Hepatocyte (in vitro differentiated cells): ENCODE measurements at regions not wholly inside any gene's neighbourhood (a gene's known extent, or its start where the extent isn't known, plus 50 kb on each side); places are given as distances from the start of the nearest gene placed in this dataset.

Experiments
- EZH2 ChIP-seq: fragments of 200-600 bp; sonication (generic); IDR thresholded peaks from 2 replicates; pipeline ENCODE4 v1.6.1; 2016; ENCODE audit warnings: antibody characterized with exemption, mild to moderate bottlenecking, borderline replicate concordance
- EZH2phosphoT487 ChIP-seq: fragments of 200-600 bp; sonication (generic); IDR thresholded peaks from one replicate; pipeline ENCODE4 v1.6.1; 2018; ENCODE audit warnings: antibody characterized with exemption, mild to moderate bottlenecking, low read depth, moderate library complexity; ENCODE audit not compliant: unreplicated experiment, severe bottlenecking
- TF ChIP-seq, protein P1 (sequence below): fragments of 200-600 bp; sonication (generic); IDR thresholded peaks from 2 replicates; pipeline ENCODE4 v1.5.1; 2016; ENCODE audit warnings: antibody characterized with exemption, mild to moderate bottlenecking; ENCODE audit not compliant: poor library complexity

DNA sequence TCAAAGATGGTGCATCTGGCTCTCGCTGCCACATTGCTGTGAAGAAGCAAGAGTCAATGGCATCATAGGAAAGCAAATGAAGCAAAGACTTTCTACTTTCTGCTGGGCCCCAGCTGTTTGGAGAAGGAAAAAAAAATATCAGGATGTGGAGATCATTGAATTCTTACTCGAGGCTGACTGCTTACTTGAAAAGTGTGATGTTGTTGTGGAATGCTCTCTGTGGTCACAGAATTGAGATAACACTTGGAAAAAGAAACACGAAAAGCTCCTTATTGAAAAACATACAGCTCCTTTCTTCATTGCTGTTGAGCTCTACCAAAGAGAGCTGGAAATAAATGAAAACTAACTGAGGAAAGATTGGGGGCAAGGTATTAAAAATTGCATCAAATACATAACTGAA lies 157.4 kb upstream of the TBX20 start:
- TF ChIP-seq, protein P1, sequence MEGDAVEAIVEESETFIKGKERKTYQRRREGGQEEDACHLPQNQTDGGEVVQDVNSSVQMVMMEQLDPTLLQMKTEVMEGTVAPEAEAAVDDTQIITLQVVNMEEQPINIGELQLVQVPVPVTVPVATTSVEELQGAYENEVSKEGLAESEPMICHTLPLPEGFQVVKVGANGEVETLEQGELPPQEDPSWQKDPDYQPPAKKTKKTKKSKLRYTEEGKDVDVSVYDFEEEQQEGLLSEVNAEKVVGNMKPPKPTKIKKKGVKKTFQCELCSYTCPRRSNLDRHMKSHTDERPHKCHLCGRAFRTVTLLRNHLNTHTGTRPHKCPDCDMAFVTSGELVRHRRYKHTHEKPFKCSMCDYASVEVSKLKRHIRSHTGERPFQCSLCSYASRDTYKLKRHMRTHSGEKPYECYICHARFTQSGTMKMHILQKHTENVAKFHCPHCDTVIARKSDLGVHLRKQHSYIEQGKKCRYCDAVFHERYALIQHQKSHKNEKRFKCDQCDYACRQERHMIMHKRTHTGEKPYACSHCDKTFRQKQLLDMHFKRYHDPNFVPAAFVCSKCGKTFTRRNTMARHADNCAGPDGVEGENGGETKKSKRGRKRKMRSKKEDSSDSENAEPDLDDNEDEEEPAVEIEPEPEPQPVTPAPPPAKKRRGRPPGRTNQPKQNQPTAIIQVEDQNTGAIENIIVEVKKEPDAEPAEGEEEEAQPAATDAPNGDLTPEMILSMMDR, result no peak
- no peak for TF ChIP-seq EZH2
- no peak for TF ChIP-seq EZH2phosphoT487
